GM19328 (cell line): ENCODE measurements at regions not wholly inside any gene's neighbourhood (a gene's known extent, or its start where the extent isn't known, plus 50 kb on each side); places are given as distances from the start of the nearest gene placed in this dataset.
"Not testable (repeated sequence)": the region's sequence is repeated elsewhere in the genome, so short reads cannot be mapped to it uniquely, and the experiment has no call there.

Experiments used
- ATAC-seq: cut with Tn5 transposase; IDR thresholded peaks from one replicate; pipeline ENCODE4 v1.9.1; 2021; ENCODE audit warnings: mild to moderate bottlenecking, moderate library complexity; ENCODE audit not compliant: unreplicated experiment

DNA sequence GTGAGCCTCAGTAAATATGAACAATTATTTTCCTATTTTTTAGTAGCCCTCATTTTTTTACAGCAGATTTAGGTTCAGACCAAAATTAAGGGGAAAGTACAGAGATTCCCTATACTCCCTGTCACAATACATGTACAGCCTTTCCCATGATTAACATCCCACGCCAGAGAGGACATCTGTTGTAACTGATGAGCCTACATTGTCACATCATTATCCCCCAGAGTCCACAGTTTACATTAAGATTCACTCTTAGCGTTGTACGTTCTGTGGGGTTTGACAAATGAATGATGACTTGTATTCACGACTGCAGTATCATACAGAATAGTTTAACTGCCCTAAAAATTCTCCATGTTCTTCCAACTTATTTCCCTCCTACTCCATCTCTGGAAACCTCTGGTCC is 262.3 kb upstream of the MSX2 start:
- ATAC-seq: no peak

GRCh38 chr5:174464504-174465165 is 259.7 kb upstream of the MSX2 start:
- ATAC-seq: no peak

DNA sequence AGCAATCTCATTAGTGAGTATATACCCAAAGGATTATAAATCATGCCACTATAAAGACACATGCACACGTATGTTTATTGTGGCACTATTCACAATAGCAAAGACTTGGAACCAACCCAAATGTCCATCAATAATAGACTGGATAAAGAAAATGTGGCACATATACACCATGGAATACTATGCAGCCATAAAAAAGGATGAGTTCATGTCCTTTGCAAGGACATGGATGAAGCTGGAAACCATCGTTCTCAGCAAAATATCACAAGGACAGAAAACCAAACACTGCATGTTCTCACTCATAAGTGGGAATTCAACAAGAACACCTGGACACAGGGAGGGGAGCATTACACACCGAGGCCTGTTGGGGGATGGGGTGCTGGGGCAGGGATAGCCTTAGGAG is 252.9 kb upstream of the MSX2 start:
- ATAC-seq: not testable (repeated sequence)

- no peak for ATAC-seq
These were observed 251.4 kb upstream of the MSX2 start for GRCh38 chr5:174472956-174473355.

- not testable (repeated sequence) for ATAC-seq
These were observed 248.4 kb upstream of the MSX2 start for GRCh38 chr5:174476001-174476400.

- no peak for ATAC-seq
These were observed 245.1 kb upstream of the MSX2 start for GRCh38 chr5:174479325-174479724.

DNA sequence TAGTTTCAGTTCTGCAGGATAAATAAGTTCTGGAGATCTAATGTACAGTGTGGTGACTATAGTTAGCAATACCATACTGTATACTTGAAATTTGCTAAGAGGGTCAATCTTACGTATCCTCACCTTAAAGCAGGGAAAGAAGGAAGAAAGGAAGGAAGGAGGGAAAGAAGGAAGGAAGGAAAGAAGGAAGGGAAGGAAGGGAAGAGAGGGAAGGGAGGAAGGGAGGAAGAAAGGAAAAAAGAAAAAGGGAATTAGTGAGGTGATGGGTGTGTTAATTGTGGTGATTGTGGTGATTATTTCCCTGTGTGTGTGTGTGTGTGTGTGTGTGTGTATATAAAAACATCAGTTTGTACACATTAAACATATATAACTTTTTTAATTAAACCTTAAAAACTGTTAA is 242.6 kb upstream of the MSX2 start:
- no peak for ATAC-seq

- no peak for ATAC-seq
These were observed 241.8 kb upstream of the MSX2 start for GRCh38 chr5:174482607-174483024.

DNA sequence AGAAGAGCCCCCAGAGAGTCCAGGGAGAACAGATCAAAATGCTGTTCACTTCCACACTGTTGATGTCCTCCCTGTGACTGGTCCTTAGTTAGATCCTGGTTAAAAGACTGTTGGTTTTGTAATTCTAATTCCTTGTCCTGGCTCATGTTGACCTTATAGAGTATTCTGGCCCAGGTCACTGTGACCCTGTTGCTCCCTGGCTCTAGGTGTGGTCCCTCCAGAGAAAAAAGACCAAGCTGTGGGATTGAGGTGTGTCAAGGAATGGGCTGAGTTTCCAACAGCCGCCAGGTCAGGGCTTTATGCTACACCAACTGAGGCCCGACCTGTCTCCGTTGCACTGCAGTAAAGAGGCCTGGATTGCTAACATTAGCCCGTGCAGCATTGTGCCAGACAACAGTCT is 241.0 kb upstream of the MSX2 start:
- no peak for ATAC-seq

- ATAC-seq: no peak
These were observed 235.2 kb upstream of the MSX2 start for GRCh38 chr5:174489215-174489614.

- no peak for ATAC-seq
These were observed 234.3 kb upstream of the MSX2 start for GRCh38 chr5:174489920-174490597.

- ATAC-seq: no peak
These were observed 233.7 kb upstream of the MSX2 start for GRCh38 chr5:174490728-174491127.

- no peak for ATAC-seq
These were observed 233.1 kb upstream of the MSX2 start for GRCh38 chr5:174491265-174491664.

GRCh38 chr5:174491761-174492350 is 232.5 kb upstream of the MSX2 start:
- ATAC-seq: no peak

DNA sequence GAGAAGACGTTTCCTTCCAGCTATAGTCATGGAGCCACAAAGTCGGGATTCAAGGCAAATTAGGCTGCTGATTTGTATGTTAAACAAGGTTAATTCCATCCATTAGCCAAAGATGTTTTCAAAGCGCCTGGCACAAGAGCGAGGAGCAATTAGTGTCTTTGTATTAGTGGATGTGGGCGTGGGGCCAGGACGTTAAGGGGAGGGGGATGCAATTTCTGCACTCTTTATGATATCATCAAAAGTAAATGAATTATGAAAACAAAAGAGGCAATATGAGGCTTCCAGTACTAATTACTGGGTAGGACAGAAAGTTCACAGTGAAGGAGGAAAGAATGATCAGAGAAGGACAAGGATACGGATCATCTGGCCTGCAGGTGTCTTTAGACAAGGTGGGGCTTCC is 230.9 kb upstream of the MSX2 start:
- no peak for ATAC-seq

- not testable (repeated sequence) for ATAC-seq
These were observed 226.4 kb upstream of the MSX2 start for GRCh38 chr5:174497939-174498338.

GRCh38 chr5:174498575-174498974 is 225.8 kb upstream of the MSX2 start:
- not testable (repeated sequence) for ATAC-seq

GRCh38 chr5:174500636-174501035 is 223.7 kb upstream of the MSX2 start:
- no peak for ATAC-seq

DNA sequence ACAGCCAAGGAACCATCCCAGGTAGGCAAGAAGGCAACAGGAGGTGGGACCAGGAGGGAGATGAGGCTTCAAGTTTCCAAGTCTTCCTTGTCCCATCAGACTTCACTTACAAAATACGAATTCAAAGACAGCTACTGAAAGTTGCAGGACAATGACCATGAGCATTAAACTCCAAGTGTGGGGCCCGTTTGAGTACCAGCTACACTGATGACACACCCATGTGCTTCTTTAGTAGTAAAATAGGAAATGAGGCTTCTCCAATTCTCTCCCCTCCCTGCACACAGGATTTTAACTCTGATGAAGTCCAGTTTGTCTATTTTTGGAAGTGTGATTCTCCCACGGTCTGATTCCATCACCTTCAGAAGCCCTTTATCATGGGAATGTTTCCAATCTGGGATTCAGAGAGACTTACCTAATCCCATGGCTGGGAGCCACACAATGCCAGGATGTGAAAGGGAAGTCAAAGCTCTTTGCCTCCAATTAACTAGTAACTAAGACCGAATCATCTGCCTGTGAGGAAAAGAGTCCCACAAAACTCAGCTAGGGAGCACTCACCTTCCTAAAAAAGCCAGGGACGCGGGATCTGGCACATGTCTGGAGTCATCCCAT is 222.8 kb upstream of the MSX2 start:
- ATAC-seq: no peak

DNA sequence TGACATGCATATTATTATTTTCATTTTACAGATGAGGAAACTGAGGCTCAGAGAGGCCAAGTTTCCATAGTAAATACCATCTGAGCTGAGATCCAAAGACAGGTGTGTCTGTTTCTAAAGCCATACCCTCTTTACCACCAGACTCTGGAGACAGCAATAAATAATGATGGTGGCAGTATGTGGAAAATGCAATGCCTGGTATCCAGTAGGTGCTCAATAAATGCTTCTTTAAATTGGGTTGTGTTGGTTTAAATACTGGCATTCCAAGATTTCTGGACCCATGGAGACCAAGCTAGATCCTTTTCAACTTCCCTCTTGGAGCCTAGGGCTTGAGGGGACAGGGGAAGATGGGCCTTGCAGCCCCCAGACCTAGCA is 221.3 kb upstream of the MSX2 start:
- ATAC-seq: no peak

GRCh38 chr5:174503461-174504265 is 220.7 kb upstream of the MSX2 start:
- no peak for ATAC-seq
